ENCODE measurements at regions not wholly inside any gene's neighbourhood (a gene's known extent, or its start where the extent isn't known, plus 50 kb on each side); places are given as distances from the start of the nearest gene placed in this dataset.
A peak's percentile ranks its signal among the peaks of the same experiment; 100 is the strongest.
"Not testable (repeated sequence)": the region's sequence is repeated elsewhere in the genome, so short reads cannot be mapped to it uniquely, and the experiment has no call there.

DNA sequence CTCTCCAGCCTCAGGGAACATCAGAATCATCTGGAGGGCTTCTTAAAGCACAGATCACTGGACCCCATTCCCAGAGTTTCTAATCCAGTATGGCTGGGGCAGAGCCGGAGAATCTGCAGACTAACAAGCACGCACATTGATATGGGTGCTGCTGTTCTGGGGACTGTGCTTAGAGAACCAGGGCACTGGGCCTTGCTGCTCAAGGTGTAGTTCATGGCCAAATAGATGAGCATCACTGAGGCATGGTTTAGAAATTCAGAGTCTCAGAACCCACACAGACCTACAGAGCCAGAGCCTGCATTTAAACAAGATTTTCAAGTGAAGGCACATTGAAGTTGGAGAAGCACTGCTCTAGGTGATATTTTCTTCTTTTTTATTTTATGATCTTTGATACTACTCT lies 376.8 kb upstream of the PHF14 start:
- H3K4me3 ChIP-seq (ENCODE audit: low read length): no peak overlapping the region

GRCh38 chr7:10604128-10604527 lies 369.5 kb upstream of the PHF14 start:
- no peaks in the 10 kb centered on the region for H3K36me3 ChIP-seq (ENCODE audit: insufficient read depth, low read length)
- no peak overlapping the region for H2AFZ ChIP-seq (ENCODE audit: low read depth, low read length)
- no peaks in the 10 kb centered on the region for H3K9me3 ChIP-seq (ENCODE audit: low read length)
- H3K27me3 ChIP-seq (ENCODE audit: insufficient read depth, low read length): peaks cover 2% of the 10 kb centered on the region
- H3K4me3 ChIP-seq (ENCODE audit: low read length): no peak overlapping the region
- H3K4me1 ChIP-seq (ENCODE audit: insufficient read depth, low read length): no peaks in the 10 kb centered on the region

More for the DNA sequence above, 376.8 kb upstream of the PHF14 start:
- H3K27me3 ChIP-seq (ENCODE audit: insufficient read depth, low read length): no peaks in the 10 kb centered on the region
- H2AFZ ChIP-seq (ENCODE audit: low read depth, low read length): no peak overlapping the region
- H3K4me1 ChIP-seq (ENCODE audit: insufficient read depth, low read length): no peaks in the 10 kb centered on the region
- no peaks in the 10 kb centered on the region for H3K36me3 ChIP-seq (ENCODE audit: insufficient read depth, low read length)
- H3K9me3 ChIP-seq (ENCODE audit: low read length): no peaks in the 10 kb centered on the region

DNA sequence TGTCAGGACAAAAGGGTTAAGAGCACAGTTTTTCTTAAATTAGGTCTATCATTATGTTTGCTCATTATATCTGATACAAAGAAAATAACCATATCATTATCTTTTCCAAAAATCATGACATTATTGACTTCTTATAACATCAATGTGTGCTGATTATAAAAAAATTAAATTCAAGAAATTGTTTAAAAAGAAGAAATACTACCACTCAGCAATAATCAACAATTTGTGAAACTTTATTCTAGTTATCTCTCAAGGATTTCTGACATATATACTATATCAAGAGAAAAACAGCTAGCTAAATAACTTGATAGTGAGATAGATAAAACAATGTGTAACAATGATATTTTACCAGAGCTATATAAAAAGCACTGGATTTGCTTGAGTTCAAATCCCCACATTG lies 360.7 kb upstream of the PHF14 start:
- no peaks in the 10 kb centered on the region for H3K36me3 ChIP-seq (ENCODE audit: insufficient read depth, low read length)
- no peaks in the 10 kb centered on the region for H3K4me1 ChIP-seq (ENCODE audit: insufficient read depth, low read length)
- H2AFZ ChIP-seq (ENCODE audit: low read depth, low read length): no peak overlapping the region
- no peaks in the 10 kb centered on the region for H3K9me3 ChIP-seq (ENCODE audit: low read length)
- H3K4me3 ChIP-seq (ENCODE audit: low read length): no peak overlapping the region
- no peaks in the 10 kb centered on the region for H3K27me3 ChIP-seq (ENCODE audit: insufficient read depth, low read length)

- H3K4me1 ChIP-seq (ENCODE audit: insufficient read depth, low read length): peaks cover 10% of the 10 kb centered on the region
- H3K36me3 ChIP-seq (ENCODE audit: insufficient read depth, low read length): no peaks in the 10 kb centered on the region
- peak overlapping the region; percentile 57 for H2AFZ ChIP-seq (ENCODE audit: low read depth, low read length)
- no peaks in the 10 kb centered on the region for H3K27me3 ChIP-seq (ENCODE audit: insufficient read depth, low read length)
- no peaks in the 10 kb centered on the region for H3K9me3 ChIP-seq (ENCODE audit: low read length)
- no peak overlapping the region for H3K4me3 ChIP-seq (ENCODE audit: low read length)
These were observed 354.7 kb upstream of the PHF14 start for GRCh38 chr7:10618953-10619352.

- Histone ChIP-seq H3K36me3 (ENCODE audit: insufficient read depth, low read length) (no peaks in the 10 kb centered on the region), H3K4me3 (ENCODE audit: low read length) (no peak overlapping the region), H3K9me3 (ENCODE audit: low read length) (no peaks in the 10 kb centered on the region), H3K4me1 (ENCODE audit: insufficient read depth, low read length) (no peaks in the 10 kb centered on the region), H3K27me3 (ENCODE audit: insufficient read depth, low read length) (no peaks in the 10 kb centered on the region), H2AFZ (ENCODE audit: low read depth, low read length) (no peak overlapping the region)
These were observed 341.0 kb upstream of the PHF14 start for GRCh38 chr7:10632712-10633111.

DNA sequence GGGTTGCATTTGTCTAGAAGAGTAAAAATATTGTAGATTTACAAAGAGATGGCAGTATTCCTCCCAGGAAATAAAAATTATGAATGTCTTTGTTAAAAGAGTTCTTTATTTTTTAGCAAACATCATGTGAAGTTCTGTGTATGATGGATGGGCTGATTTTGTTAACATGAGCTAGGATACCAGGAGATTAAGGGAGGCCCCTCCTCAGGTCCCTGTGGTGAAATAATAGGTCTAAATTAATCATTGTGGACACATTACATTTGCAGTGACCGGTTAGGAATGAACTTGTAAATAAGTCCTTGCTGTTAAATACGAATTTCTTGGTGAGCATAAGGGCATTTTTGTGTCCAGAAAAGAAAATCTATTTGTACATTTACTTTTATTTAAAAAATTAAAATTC lies 339.4 kb upstream of the PHF14 start:
- no peaks in the 10 kb centered on the region for H3K4me1 ChIP-seq (ENCODE audit: insufficient read depth, low read length)
- no peaks in the 10 kb centered on the region for H3K9me3 ChIP-seq (ENCODE audit: low read length)
- H3K36me3 ChIP-seq (ENCODE audit: insufficient read depth, low read length): no peaks in the 10 kb centered on the region
- no peak overlapping the region for H3K4me3 ChIP-seq (ENCODE audit: low read length)
- no peak overlapping the region for H2AFZ ChIP-seq (ENCODE audit: low read depth, low read length)
- H3K27me3 ChIP-seq (ENCODE audit: insufficient read depth, low read length): no peaks in the 10 kb centered on the region

DNA sequence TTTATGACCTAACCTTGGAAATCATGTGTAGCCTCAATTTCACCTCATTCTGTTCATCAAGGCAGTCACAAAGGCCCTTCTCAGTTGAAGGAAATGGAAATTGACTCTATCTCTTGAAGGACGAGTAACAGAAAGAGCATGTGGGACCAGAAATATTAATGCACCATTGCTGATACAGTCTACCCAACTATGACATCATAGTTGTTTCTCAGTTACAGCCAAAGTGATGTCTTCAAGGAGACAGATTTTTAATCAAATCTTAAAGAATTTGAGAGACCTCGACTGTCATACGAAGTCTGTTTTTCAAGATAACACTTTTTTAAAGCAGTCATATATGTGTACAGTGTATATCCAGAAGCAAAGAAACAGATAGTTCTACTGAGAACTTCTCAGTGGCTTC lies 335.7 kb upstream of the PHF14 start:
- no peak overlapping the region for H2AFZ ChIP-seq (ENCODE audit: low read depth, low read length)
- H3K4me3 ChIP-seq (ENCODE audit: low read length): no peak overlapping the region
- H3K9me3 ChIP-seq (ENCODE audit: low read length): no peaks in the 10 kb centered on the region
- no peaks in the 10 kb centered on the region for H3K36me3 ChIP-seq (ENCODE audit: insufficient read depth, low read length)
- H3K4me1 ChIP-seq (ENCODE audit: insufficient read depth, low read length): no peaks in the 10 kb centered on the region
- H3K27me3 ChIP-seq (ENCODE audit: insufficient read depth, low read length): no peaks in the 10 kb centered on the region

- Histone ChIP-seq H3K4me1 (ENCODE audit: insufficient read depth, low read length) (no peaks in the 10 kb centered on the region), H3K36me3 (ENCODE audit: insufficient read depth, low read length) (no peaks in the 10 kb centered on the region), H3K27me3 (ENCODE audit: insufficient read depth, low read length) (no peaks in the 10 kb centered on the region), H3K4me3 (ENCODE audit: low read length) (no peak overlapping the region), H3K9me3 (ENCODE audit: low read length) (no peaks in the 10 kb centered on the region), H2AFZ (ENCODE audit: low read depth, low read length) (no peak overlapping the region)
These were observed 330.1 kb upstream of the PHF14 start for GRCh38 chr7:10643545-10643944.

DNA sequence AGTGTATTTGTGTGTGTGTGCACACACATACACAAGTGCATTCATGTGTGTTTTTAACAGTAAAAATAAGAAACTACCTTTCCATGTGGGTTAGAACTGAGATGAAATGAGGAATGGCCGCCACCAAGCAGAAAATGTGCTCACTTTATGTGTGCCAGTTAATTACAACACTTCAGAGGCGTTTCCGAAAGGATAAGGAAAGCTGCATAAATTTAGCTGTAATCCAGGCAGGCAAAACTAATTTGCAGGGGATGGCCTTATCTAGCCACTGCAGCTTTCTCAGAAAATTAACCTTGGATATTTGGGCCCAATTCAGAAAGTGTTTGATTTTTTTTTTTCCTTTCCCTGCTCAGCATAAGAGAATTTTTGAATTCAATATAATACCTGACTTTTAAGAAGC lies 328.8 kb upstream of the PHF14 start:
- Histone ChIP-seq H3K36me3 (ENCODE audit: insufficient read depth, low read length) (no peaks in the 10 kb centered on the region), H3K4me3 (ENCODE audit: low read length) (no peak overlapping the region), H3K9me3 (ENCODE audit: low read length) (no peaks in the 10 kb centered on the region), H3K27me3 (ENCODE audit: insufficient read depth, low read length) (no peaks in the 10 kb centered on the region), H2AFZ (ENCODE audit: low read depth, low read length) (no peak overlapping the region), H3K4me1 (ENCODE audit: insufficient read depth, low read length) (no peaks in the 10 kb centered on the region)

GRCh38 chr7:10646194-10646593 lies 327.5 kb upstream of the PHF14 start:
- Histone ChIP-seq H3K27me3 (ENCODE audit: insufficient read depth, low read length) (no peaks in the 10 kb centered on the region), H2AFZ (ENCODE audit: low read depth, low read length) (no peak overlapping the region), H3K4me3 (ENCODE audit: low read length) (no peak overlapping the region), H3K4me1 (ENCODE audit: insufficient read depth, low read length) (no peaks in the 10 kb centered on the region), H3K9me3 (ENCODE audit: low read length) (no peaks in the 10 kb centered on the region), H3K36me3 (ENCODE audit: insufficient read depth, low read length) (no peaks in the 10 kb centered on the region)

DNA sequence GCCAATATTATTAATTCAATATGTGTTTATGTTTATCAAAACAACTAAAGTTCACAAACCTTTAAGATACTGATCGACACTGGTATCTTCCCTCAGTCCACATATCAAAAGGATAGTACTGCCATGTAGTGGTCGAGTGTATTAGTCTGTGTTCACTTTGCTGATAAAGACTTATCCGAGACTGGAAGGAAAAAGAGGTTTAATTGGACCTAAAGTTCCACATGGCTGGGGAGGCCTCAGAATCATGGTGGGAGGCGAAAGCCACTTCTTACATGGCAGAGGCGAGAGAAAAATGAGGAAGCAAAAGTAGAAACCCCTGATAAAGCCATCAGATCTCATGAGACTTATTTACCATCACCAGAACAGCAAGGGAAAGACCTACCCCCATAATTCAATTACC lies 325.4 kb upstream of the PHF14 start:
- Histone ChIP-seq H3K36me3 (ENCODE audit: insufficient read depth, low read length) (no peaks in the 10 kb centered on the region), H3K9me3 (ENCODE audit: low read length) (no peaks in the 10 kb centered on the region), H3K4me1 (ENCODE audit: insufficient read depth, low read length) (no peaks in the 10 kb centered on the region), H3K4me3 (ENCODE audit: low read length) (no peak overlapping the region), H2AFZ (ENCODE audit: low read depth, low read length) (no peak overlapping the region), H3K27me3 (ENCODE audit: insufficient read depth, low read length) (no peaks in the 10 kb centered on the region)

- not testable (repeated sequence) for H3K9me3 ChIP-seq (ENCODE audit: low read length); H3K27me3 ChIP-seq (ENCODE audit: insufficient read depth, low read length); H2AFZ ChIP-seq (ENCODE audit: low read depth, low read length); H3K4me1 ChIP-seq (ENCODE audit: insufficient read depth, low read length); H3K4me3 ChIP-seq (ENCODE audit: low read length); H3K36me3 ChIP-seq (ENCODE audit: insufficient read depth, low read length)
These were observed 324.6 kb upstream of the PHF14 start for GRCh38 chr7:10649120-10649519.

DNA sequence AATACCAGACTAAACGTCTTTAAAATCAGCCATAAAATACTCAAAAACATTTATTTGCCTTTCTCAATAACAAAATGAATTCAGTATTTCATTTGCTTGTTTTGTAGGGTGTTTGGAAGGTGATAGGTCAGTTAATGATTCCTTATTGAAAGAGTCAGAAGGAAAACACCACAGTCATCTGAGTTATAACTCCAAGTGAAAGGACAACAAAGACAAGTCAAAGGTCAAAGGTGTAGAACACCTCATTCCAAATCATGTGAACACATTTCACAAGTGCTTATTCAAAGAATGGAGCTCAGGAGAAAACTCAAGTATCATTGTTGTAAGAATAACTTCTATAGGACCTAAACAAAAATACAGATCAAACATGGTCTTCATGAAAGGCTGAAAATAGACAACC lies 318.6 kb upstream of the PHF14 start:
- H3K4me3 ChIP-seq (ENCODE audit: low read length): no peak overlapping the region
- H2AFZ ChIP-seq (ENCODE audit: low read depth, low read length): no peak overlapping the region
- no peaks in the 10 kb centered on the region for H3K9me3 ChIP-seq (ENCODE audit: low read length)
- H3K4me1 ChIP-seq (ENCODE audit: insufficient read depth, low read length): no peaks in the 10 kb centered on the region
- H3K27me3 ChIP-seq (ENCODE audit: insufficient read depth, low read length): no peaks in the 10 kb centered on the region
- no peaks in the 10 kb centered on the region for H3K36me3 ChIP-seq (ENCODE audit: insufficient read depth, low read length)

- Histone ChIP-seq H3K4me1 (ENCODE audit: insufficient read depth, low read length) (no peaks in the 10 kb centered on the region), H3K4me3 (ENCODE audit: low read length) (no peak overlapping the region), H3K27me3 (ENCODE audit: insufficient read depth, low read length) (no peaks in the 10 kb centered on the region), H2AFZ (ENCODE audit: low read depth, low read length) (no peak overlapping the region), H3K36me3 (ENCODE audit: insufficient read depth, low read length) (no peaks in the 10 kb centered on the region), H3K9me3 (ENCODE audit: low read length) (no peaks in the 10 kb centered on the region)
These were observed 316.5 kb upstream of the PHF14 start for GRCh38 chr7:10657201-10657600.

Data from neuron (in vitro differentiated cells).